H1 (cell line): ENCODE measurements at regions not wholly inside any gene's neighbourhood (a gene's known extent, or its start where the extent isn't known, plus 50 kb on each side); places are given as distances from the start of the nearest gene placed in this dataset.

Experiments
- BRCA1 ChIP-seq: IDR thresholded peaks from 2 replicates; pipeline ENCODE4 v1.6.1; 2012; ENCODE audit warnings: low read depth, low read length, improper control_type of control experiment
- GTF2F1 ChIP-seq: IDR thresholded peaks from 2 replicates; pipeline ENCODE4 v1.6.1; 2012; ENCODE audit warnings: low read depth, low read length, improper control_type of control experiment, borderline replicate concordance
- POLR2A ChIP-seq, 2 experiments: IDR thresholded peaks; 1 replicate in 1 of 2; 2 replicates in 1 of 2; pipeline ENCODE4 v1.6.1; 2011; ENCODE audit warnings: low read depth in 2 of 2, low read length in 2 of 2, mild to moderate bottlenecking in 2 of 2; ENCODE audit errors: control extremely low read depth in 1 of 2
- TF ChIP-seq, protein P1 (sequence below), 3 experiments: IDR thresholded peaks; 1 replicate in 2 of 3; 2 replicates in 1 of 3; pipeline versions ENCODE4 v1.5.1 to v1.6.1; 2011; ENCODE audit warnings: low read length in 3 of 3, mild to moderate bottlenecking in 3 of 3, inconsistent platforms in 2 of 3, low read depth in 1 of 3, moderate library complexity in 1 of 3; ENCODE audit not compliant: insufficient read depth in 1 of 3; ENCODE audit errors: control extremely low read depth in 1 of 3

DNA sequence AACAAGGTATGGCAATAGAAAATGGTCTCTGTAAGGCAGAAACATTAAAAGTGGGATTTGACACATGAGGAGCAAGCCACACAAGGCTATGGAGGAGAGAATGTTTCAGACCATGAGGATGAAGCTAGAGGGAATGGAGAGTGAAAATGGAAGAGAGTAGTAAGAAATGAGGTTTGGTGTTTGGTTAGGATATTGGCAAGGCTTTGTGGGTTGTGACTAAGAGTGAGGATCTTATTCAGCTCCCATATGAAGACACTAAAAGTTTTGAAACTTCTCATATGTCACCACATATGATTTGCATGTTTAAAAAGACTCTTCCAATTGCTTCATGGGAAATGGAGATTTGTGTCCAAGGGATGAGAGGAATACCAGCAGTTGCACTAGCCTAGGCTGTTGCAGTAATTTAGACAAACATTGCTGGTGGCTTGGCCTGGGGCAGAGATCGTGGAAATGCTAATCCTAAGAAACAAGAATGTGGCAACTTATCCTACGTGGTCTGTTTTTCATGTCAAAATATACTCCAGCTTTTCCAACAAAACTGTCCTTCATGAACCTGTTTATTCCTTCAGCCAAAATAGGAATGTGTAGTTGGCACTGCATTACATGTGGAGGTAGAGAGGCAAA is 749.0 kb downstream of the PDCD6IP start:
- TF ChIP-seq POLR2A (IDR thresholded peaks at IDR 0.05; ENCODE audit: control extremely low read depth in 1 of 2, low read depth in 2 of 2, low read length in 2 of 2) (no peak), GTF2F1 (no peak), BRCA1 (no peak)
- TF ChIP-seq, protein P1, sequence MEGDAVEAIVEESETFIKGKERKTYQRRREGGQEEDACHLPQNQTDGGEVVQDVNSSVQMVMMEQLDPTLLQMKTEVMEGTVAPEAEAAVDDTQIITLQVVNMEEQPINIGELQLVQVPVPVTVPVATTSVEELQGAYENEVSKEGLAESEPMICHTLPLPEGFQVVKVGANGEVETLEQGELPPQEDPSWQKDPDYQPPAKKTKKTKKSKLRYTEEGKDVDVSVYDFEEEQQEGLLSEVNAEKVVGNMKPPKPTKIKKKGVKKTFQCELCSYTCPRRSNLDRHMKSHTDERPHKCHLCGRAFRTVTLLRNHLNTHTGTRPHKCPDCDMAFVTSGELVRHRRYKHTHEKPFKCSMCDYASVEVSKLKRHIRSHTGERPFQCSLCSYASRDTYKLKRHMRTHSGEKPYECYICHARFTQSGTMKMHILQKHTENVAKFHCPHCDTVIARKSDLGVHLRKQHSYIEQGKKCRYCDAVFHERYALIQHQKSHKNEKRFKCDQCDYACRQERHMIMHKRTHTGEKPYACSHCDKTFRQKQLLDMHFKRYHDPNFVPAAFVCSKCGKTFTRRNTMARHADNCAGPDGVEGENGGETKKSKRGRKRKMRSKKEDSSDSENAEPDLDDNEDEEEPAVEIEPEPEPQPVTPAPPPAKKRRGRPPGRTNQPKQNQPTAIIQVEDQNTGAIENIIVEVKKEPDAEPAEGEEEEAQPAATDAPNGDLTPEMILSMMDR (IDR thresholded peaks at IDR 0.05; ENCODE audit: control extremely low read depth in 1 of 3, insufficient read depth in 1 of 3, low read depth in 1 of 3, low read length in 3 of 3): no peak
